ENCODE measurements at regions not wholly inside any gene's neighbourhood (a gene's known extent, or its start where the extent isn't known, plus 50 kb on each side); places are given as distances from the start of the nearest gene placed in this dataset.
"Not testable (repeated sequence)": the region's sequence is repeated elsewhere in the genome, so short reads cannot be mapped to it uniquely, and the experiment has no call there.

DNA sequence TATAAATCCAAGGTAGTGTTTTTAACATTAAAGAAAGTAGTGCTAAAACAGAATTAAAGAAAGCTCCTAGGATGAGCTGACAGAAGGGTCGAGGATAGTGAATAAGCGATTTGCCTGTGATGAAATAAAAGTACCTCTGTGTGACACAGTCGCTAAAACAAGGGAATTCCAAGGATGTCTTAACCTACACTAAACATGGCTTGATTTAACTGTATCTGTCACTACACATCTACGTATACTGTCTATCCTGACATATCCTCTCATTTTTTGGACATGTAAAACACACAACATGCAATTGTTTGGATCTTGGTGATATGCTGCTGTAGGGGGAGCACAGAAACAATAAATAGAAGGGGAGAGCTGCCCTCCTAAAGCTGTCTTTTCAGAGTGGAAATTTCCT lies 580.8 kb upstream of the SLC8A1 start:
- Histone ChIP-seq H3K36me3 (ENCODE audit: control insufficient read depth in 2 of 3, insufficient read depth in 3 of 3, low read length in 3 of 3) (no peaks in the 10 kb centered on the region), H3K9me3 (ENCODE audit: control insufficient read depth in 2 of 3, low read length in 3 of 3) (no peaks in the 10 kb centered on the region), H3K27ac (ENCODE audit: low read depth, low read length) (no peak overlapping the region), H3K4me1 (ENCODE audit: control insufficient read depth in 2 of 2, insufficient read depth in 2 of 2, low read length in 2 of 2) (no peaks in the 10 kb centered on the region), H3K27me3 (ENCODE audit: control insufficient read depth in 2 of 2, insufficient read depth in 2 of 2, low read length in 2 of 2) (no peaks in the 10 kb centered on the region), H3K4me3 (ENCODE audit: low read length) (no peak overlapping the region)
- Mint-ChIP-seq H3K27ac (no peak overlapping the region), H3K36me3 (no peaks in the 10 kb centered on the region), H3K27me3 (no peaks in the 10 kb centered on the region), H3K9me3 (peaks cover 0 to 10% (median 2%) of the 10 kb centered on the region in 11 donors), H3K4me1 (no peaks in the 10 kb centered on the region), H3K4me3 (no peak overlapping the region)
- ATAC-seq (no peak), DNase-seq (no peak)
- CTCF ChIA-PET: no interaction called here
- intact Hi-C loops (cut with micrococcal nuclease): no loop called here
- POLR2A ChIA-PET: no interaction called here

GRCh38 chr2:41033127-41033526 lies 581.2 kb upstream of the SLC8A1 start:
- H3K27ac ChIP-seq (ENCODE audit: low read depth, low read length): no peak overlapping the region
- H3K4me1 Mint-ChIP-seq: no peaks in the 10 kb centered on the region
- ATAC-seq: no peak
- H3K4me1 ChIP-seq (ENCODE audit: control insufficient read depth in 2 of 2, insufficient read depth in 2 of 2, low read length in 2 of 2): no peaks in the 10 kb centered on the region
- H3K27me3 ChIP-seq (ENCODE audit: control insufficient read depth in 2 of 2, insufficient read depth in 2 of 2, low read length in 2 of 2): no peaks in the 10 kb centered on the region
- H3K36me3 Mint-ChIP-seq: no peaks in the 10 kb centered on the region
- ChIA-PET CTCF (no interaction called here), POLR2A (no interaction called here)
- no peak overlapping the region for H3K4me3 ChIP-seq (ENCODE audit: low read length)
- no peaks in the 10 kb centered on the region for H3K36me3 ChIP-seq (ENCODE audit: control insufficient read depth in 2 of 3, insufficient read depth in 3 of 3, low read length in 3 of 3)
- intact Hi-C loops (cut with micrococcal nuclease): no loop called here
- H3K27ac Mint-ChIP-seq: no peak overlapping the region
- peaks cover 0 to 10% (median 2%) of the 10 kb centered on the region in 11 donors for H3K9me3 Mint-ChIP-seq
- no peaks in the 10 kb centered on the region for H3K9me3 ChIP-seq (ENCODE audit: control insufficient read depth in 2 of 3, low read length in 3 of 3)
- no peak for DNase-seq
- no peak overlapping the region for H3K4me3 Mint-ChIP-seq
- no peaks in the 10 kb centered on the region for H3K27me3 Mint-ChIP-seq

DNA sequence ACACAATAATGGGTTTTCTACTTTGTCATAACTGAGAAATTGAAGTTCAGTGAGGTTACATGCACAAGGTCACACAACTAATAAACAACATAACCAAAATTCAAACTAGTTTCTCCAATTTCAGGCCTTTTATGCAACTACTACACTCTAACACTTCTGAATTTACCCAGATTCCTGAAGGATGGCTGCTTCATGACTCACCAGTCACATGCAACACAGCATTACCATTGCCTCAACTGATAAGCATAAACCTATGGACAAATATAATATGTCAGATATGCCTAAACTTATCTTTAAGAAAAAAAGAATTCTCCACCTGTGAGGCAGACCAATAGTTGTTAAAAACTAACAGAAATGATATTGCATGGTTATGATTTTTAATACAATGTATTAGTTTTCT lies 586.5 kb upstream of the SLC8A1 start:
- Histone ChIP-seq H3K27me3 (ENCODE audit: control insufficient read depth in 2 of 2, insufficient read depth in 2 of 2, low read length in 2 of 2) (no peaks in the 10 kb centered on the region), H3K27ac (ENCODE audit: low read depth, low read length) (no peak overlapping the region), H3K36me3 (ENCODE audit: control insufficient read depth in 2 of 3, insufficient read depth in 3 of 3, low read length in 3 of 3) (no peaks in the 10 kb centered on the region), H3K9me3 (ENCODE audit: control insufficient read depth in 2 of 3, low read length in 3 of 3) (no peaks in the 10 kb centered on the region), H3K4me3 (ENCODE audit: low read length) (no peak overlapping the region), H3K4me1 (ENCODE audit: control insufficient read depth in 2 of 2, insufficient read depth in 2 of 2, low read length in 2 of 2) (no peaks in the 10 kb centered on the region)
- Mint-ChIP-seq H3K27ac (no peak overlapping the region), H3K36me3 (no peaks in the 10 kb centered on the region), H3K9me3 (peaks cover 0 to 13% (median 2%) of the 10 kb centered on the region in 11 donors), H3K27me3 (no peaks in the 10 kb centered on the region), H3K4me1 (no peaks in the 10 kb centered on the region), H3K4me3 (no peak overlapping the region)
- POLR2A ChIA-PET: no interaction called here
- intact Hi-C loops (cut with micrococcal nuclease): no loop called here
- DNase-seq: no peak
- ATAC-seq: no peak
- CTCF ChIA-PET: no interaction called here

GRCh38 chr2:41039750-41040149 lies 587.9 kb upstream of the SLC8A1 start:
- H3K4me1 Mint-ChIP-seq; H3K27ac ChIP-seq (ENCODE audit: low read depth, low read length); H3K27ac Mint-ChIP-seq; H3K36me3 Mint-ChIP-seq; H3K36me3 ChIP-seq (ENCODE audit: control insufficient read depth in 2 of 3, insufficient read depth in 3 of 3, low read length in 3 of 3); DNase-seq; POLR2A ChIA-PET; ATAC-seq; H3K27me3 ChIP-seq (ENCODE audit: control insufficient read depth in 2 of 2, insufficient read depth in 2 of 2, low read length in 2 of 2); H3K9me3 ChIP-seq (ENCODE audit: control insufficient read depth in 2 of 3, low read length in 3 of 3); H3K4me3 ChIP-seq (ENCODE audit: low read length); CTCF ChIA-PET; H3K27me3 Mint-ChIP-seq; H3K4me1 ChIP-seq (ENCODE audit: control insufficient read depth in 2 of 2, insufficient read depth in 2 of 2, low read length in 2 of 2); intact Hi-C loops (cut with micrococcal nuclease); H3K4me3 Mint-ChIP-seq: not testable (repeated sequence)
- peaks cover 0 to 19% (median 6%) of the 10 kb centered on the region in 11 donors for H3K9me3 Mint-ChIP-seq

- Mint-ChIP-seq H3K4me1 (no peaks in the 10 kb centered on the region), H3K4me3 (no peak overlapping the region), H3K27me3 (no peaks in the 10 kb centered on the region), H3K9me3 (peaks cover 0 to 19% (median 6%) of the 10 kb centered on the region in 11 donors), H3K27ac (no peak overlapping the region), H3K36me3 (no peaks in the 10 kb centered on the region)
- POLR2A ChIA-PET: no interaction called here
- Histone ChIP-seq H3K27ac (ENCODE audit: low read depth, low read length) (no peak overlapping the region), H3K36me3 (ENCODE audit: control insufficient read depth in 2 of 3, insufficient read depth in 3 of 3, low read length in 3 of 3) (no peaks in the 10 kb centered on the region), H3K27me3 (ENCODE audit: control insufficient read depth in 2 of 2, insufficient read depth in 2 of 2, low read length in 2 of 2) (no peaks in the 10 kb centered on the region), H3K9me3 (ENCODE audit: control insufficient read depth in 2 of 3, low read length in 3 of 3) (no peaks in the 10 kb centered on the region), H3K4me3 (ENCODE audit: low read length) (no peak overlapping the region), H3K4me1 (ENCODE audit: control insufficient read depth in 2 of 2, insufficient read depth in 2 of 2, low read length in 2 of 2) (no peaks in the 10 kb centered on the region)
- DNase-seq (no peak), ATAC-seq (no peak)
- CTCF ChIA-PET: no interaction called here
- intact Hi-C loops (cut with micrococcal nuclease): no loop called here
Observed at GRCh38 chr2:41040782-41041520, 589.1 kb upstream of the SLC8A1 start.

DNA sequence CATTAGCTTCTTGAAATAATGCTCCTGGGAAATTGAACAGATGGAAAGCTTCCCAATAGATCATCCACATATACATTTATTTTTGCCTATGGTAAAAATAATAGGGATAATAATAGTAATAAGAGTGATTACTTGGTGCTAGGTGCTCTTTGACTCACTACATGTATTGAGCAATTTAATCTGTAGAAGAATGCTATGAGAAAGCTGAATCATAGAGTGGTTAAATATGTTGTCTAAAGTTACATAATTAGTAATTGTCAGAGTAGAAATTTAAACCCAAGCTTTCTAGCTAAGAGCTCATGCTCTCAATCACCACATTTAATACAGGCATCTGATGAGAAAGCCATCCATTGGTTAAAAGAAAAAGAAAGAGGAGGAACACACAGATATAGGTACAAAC lies 590.5 kb upstream of the SLC8A1 start:
- Histone ChIP-seq H3K27me3 (ENCODE audit: control insufficient read depth in 2 of 2, insufficient read depth in 2 of 2, low read length in 2 of 2) (no peaks in the 10 kb centered on the region), H3K9me3 (ENCODE audit: control insufficient read depth in 2 of 3, low read length in 3 of 3) (no peaks in the 10 kb centered on the region), H3K36me3 (ENCODE audit: control insufficient read depth in 2 of 3, insufficient read depth in 3 of 3, low read length in 3 of 3) (no peaks in the 10 kb centered on the region), H3K4me3 (ENCODE audit: low read length) (no peak overlapping the region), H3K4me1 (ENCODE audit: control insufficient read depth in 2 of 2, insufficient read depth in 2 of 2, low read length in 2 of 2) (no peaks in the 10 kb centered on the region), H3K27ac (ENCODE audit: low read depth, low read length) (no peak overlapping the region)
- Mint-ChIP-seq H3K27me3 (no peaks in the 10 kb centered on the region), H3K27ac (no peak overlapping the region), H3K4me3 (no peak overlapping the region), H3K4me1 (no peaks in the 10 kb centered on the region), H3K9me3 (peaks cover 0 to 17% (median 6%) of the 10 kb centered on the region in 11 donors), H3K36me3 (no peaks in the 10 kb centered on the region)
- ATAC-seq (no peak), DNase-seq (no peak)
- ChIA-PET POLR2A (no interaction called here), CTCF (no interaction called here)
- intact Hi-C loops (cut with micrococcal nuclease): no loop called here

DNA sequence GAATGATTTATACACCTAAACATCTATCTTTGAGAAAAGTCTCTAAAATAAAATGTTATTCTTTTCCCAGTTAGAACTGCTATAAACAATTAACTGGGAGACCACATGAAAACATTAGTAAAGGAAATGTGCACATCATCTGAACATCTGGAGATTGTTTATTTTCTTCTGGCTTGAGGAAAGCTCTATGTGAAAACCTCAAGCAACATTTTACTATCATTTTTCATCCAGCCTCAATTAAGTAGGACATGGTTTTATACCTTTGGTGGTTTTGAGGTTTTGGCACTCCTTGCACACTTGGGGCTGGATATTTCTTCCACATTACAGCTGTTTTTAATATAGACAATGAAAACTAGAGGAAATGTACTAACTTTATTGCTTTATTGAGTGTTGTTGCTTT lies 609.5 kb upstream of the SLC8A1 start:
- no peaks in the 10 kb centered on the region for H3K36me3 Mint-ChIP-seq
- H3K4me3 Mint-ChIP-seq: no peak overlapping the region
- DNase-seq (no peak), ATAC-seq (no peak)
- H3K9me3 Mint-ChIP-seq: peaks cover 0 to 14% (median 0%) of the 10 kb centered on the region in 11 donors
- H3K27me3 Mint-ChIP-seq: no peaks in the 10 kb centered on the region
- no peak overlapping the region for H3K27ac Mint-ChIP-seq
- no peak overlapping the region for H3K27ac ChIP-seq (ENCODE audit: low read depth, low read length)
- no peaks in the 10 kb centered on the region for H3K36me3 ChIP-seq (ENCODE audit: control insufficient read depth in 2 of 3, insufficient read depth in 3 of 3, low read length in 3 of 3)
- H3K4me3 ChIP-seq (ENCODE audit: low read length): no peak overlapping the region
- H3K27me3 ChIP-seq (ENCODE audit: control insufficient read depth in 2 of 2, insufficient read depth in 2 of 2, low read length in 2 of 2): no peaks in the 10 kb centered on the region
- no peaks in the 10 kb centered on the region for H3K9me3 ChIP-seq (ENCODE audit: control insufficient read depth in 2 of 3, low read length in 3 of 3)
- H3K4me1 ChIP-seq (ENCODE audit: control insufficient read depth in 2 of 2, insufficient read depth in 2 of 2, low read length in 2 of 2): no peaks in the 10 kb centered on the region
- H3K4me1 Mint-ChIP-seq: no peaks in the 10 kb centered on the region
- CTCF ChIA-PET: no interaction called here
- intact Hi-C loops (cut with micrococcal nuclease): no loop called here
- POLR2A ChIA-PET: no interaction called here
